Epithelial cell of proximal tubule (primary cell): ENCODE measurements at regions not wholly inside any gene's neighbourhood (a gene's known extent, or its start where the extent isn't known, plus 50 kb on each side); places are given as distances from the start of the nearest gene placed in this dataset.

Experiments used
- DNase-seq: peaks from one replicate; pipeline ENCODE4 v3.0.0-alpha.2; 2011; ENCODE audit warnings: low read depth
- H3K4me3 ChIP-seq: 2 replicates; pipeline ENCODE4 v1.5.1; 2011; ENCODE audit warnings: low read depth, mild to moderate bottlenecking, low read length
- CTCF ChIP-seq: conservative IDR thresholded peaks from 2 replicates; pipeline ENCODE4 v1.5.1; 2012; ENCODE audit warnings: low read depth, mild to moderate bottlenecking, low read length

- no peak overlapping the region for H3K4me3 ChIP-seq
- TF ChIP-seq CTCF: no peak
- peak; percentile 80 for DNase-seq
Observed at GRCh38 chr10:14397066-14397465, 66.3 kb upstream of the FRMD4A start.

GRCh38 chr10:14396411-14397048, 65.8 kb upstream of the FRMD4A start:
- H3K4me3 ChIP-seq: no peak overlapping the region
- DNase-seq: no peak
- TF ChIP-seq CTCF: peak; percentile 51

GRCh38 chr10:14394179-14394578, 63.5 kb upstream of the FRMD4A start:
- no peak overlapping the region for H3K4me3 ChIP-seq
- no peak for DNase-seq
- TF ChIP-seq CTCF: no peak

GRCh38 chr10:14391342-14391741, 60.6 kb upstream of the FRMD4A start:
- TF ChIP-seq CTCF: no peak
- DNase-seq: no peak
- H3K4me3 ChIP-seq: no peak overlapping the region

GRCh38 chr10:14389981-14390590, 59.4 kb upstream of the FRMD4A start:
- DNase-seq: no peak
- no peak overlapping the region for H3K4me3 ChIP-seq
- no peak for TF ChIP-seq CTCF

- TF ChIP-seq CTCF: peak; percentile 17
Observed at GRCh38 chr10:14385596-14386593, 55.2 kb upstream of the FRMD4A start.

More at GRCh38 chr10:14385596-14386593, 55.2 kb upstream of the FRMD4A start:
- H3K4me3 ChIP-seq: no peak overlapping the region
- DNase-seq: peak; percentile 63
